ENCODE measurements at regions not wholly inside any gene's neighbourhood (a gene's known extent, or its start where the extent isn't known, plus 50 kb on each side); places are given as distances from the start of the nearest gene placed in this dataset.
"Not testable (repeated sequence)": the region's sequence is repeated elsewhere in the genome, so short reads cannot be mapped to it uniquely, and the experiment has no call there.

DNA sequence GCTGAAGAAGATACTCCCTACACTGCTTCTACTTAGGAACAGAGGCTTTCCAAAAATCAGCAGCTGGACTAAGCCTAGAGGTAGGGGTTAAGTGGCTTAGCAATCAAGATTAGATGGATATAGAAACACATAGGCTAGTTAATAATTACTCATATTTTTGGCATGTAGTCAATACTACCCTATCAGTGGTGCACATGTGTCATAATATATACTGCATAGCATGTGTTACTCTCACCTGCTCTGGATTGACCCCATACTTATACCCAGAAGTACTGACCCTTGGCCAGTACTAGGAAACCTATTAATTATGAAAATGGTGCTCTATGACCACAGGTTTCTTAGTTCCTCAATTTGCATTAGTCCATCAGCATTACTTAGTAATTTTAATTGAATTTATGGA is 528.4 kb upstream of the LMO3 start:
- H3K27ac Mint-ChIP-seq (ENCODE audit: unreplicated experiment): no peak overlapping the region
- no peaks in the 10 kb centered on the region for H3K4me1 Mint-ChIP-seq
- peaks cover 3% of the 10 kb centered on the region for H3K9me3 Mint-ChIP-seq
- DNase-seq (ENCODE audit: low read depth, low spot score): no peak
- no peak for TF ChIP-seq CTCF (conservative IDR thresholded peaks at IDR 0.05)
- H3K36me3 Mint-ChIP-seq (ENCODE audit: low read depth): no peaks in the 10 kb centered on the region
- no peak overlapping the region for H3K4me3 Mint-ChIP-seq
- H3K27me3 Mint-ChIP-seq (ENCODE audit: low read depth): no peaks in the 10 kb centered on the region

- DNase-seq (ENCODE audit: low read depth, low spot score): no peak
- no peak overlapping the region for H3K4me3 Mint-ChIP-seq
- TF ChIP-seq CTCF (conservative IDR thresholded peaks at IDR 0.05): no peak
- no peaks in the 10 kb centered on the region for H3K27me3 Mint-ChIP-seq (ENCODE audit: low read depth)
- no peaks in the 10 kb centered on the region for H3K4me1 Mint-ChIP-seq
- peaks cover 3% of the 10 kb centered on the region for H3K9me3 Mint-ChIP-seq
- no peak overlapping the region for H3K27ac Mint-ChIP-seq (ENCODE audit: unreplicated experiment)
- H3K36me3 Mint-ChIP-seq (ENCODE audit: low read depth): no peaks in the 10 kb centered on the region
Observed at GRCh38 chr12:17132336-17132735, 526.4 kb upstream of the LMO3 start.

- H3K4me1 Mint-ChIP-seq; H3K27ac Mint-ChIP-seq (ENCODE audit: unreplicated experiment); H3K4me3 Mint-ChIP-seq; H3K27me3 Mint-ChIP-seq (ENCODE audit: low read depth); DNase-seq (ENCODE audit: low read depth, low spot score); H3K36me3 Mint-ChIP-seq (ENCODE audit: low read depth): not testable (repeated sequence)
- peaks cover 12% of the 10 kb centered on the region for H3K9me3 Mint-ChIP-seq
Observed at GRCh38 chr12:17116538-17116937, 510.6 kb upstream of the LMO3 start.

- H3K27ac Mint-ChIP-seq (ENCODE audit: unreplicated experiment): no peak overlapping the region
- no peaks in the 10 kb centered on the region for H3K27me3 Mint-ChIP-seq (ENCODE audit: low read depth)
- no peaks in the 10 kb centered on the region for H3K4me1 Mint-ChIP-seq
- no peak for TF ChIP-seq CTCF (conservative IDR thresholded peaks at IDR 0.05)
- H3K9me3 Mint-ChIP-seq: peaks cover 5% of the 10 kb centered on the region
- H3K4me3 Mint-ChIP-seq: no peak overlapping the region
- DNase-seq (ENCODE audit: low read depth, low spot score): no peak
- H3K36me3 Mint-ChIP-seq (ENCODE audit: low read depth): no peaks in the 10 kb centered on the region
Observed at GRCh38 chr12:17110316-17110715, 504.4 kb upstream of the LMO3 start.

GRCh38 chr12:17108877-17109541 is 503.0 kb upstream of the LMO3 start:
- Mint-ChIP-seq H3K27ac (ENCODE audit: unreplicated experiment) (no peak overlapping the region), H3K4me3 (no peak overlapping the region)

More at GRCh38 chr12:17108877-17109541, 503.0 kb upstream of the LMO3 start:
- Mint-ChIP-seq H3K4me1 (no peaks in the 10 kb centered on the region), H3K9me3 (peaks cover 3% of the 10 kb centered on the region), H3K27me3 (ENCODE audit: low read depth) (no peaks in the 10 kb centered on the region), H3K36me3 (ENCODE audit: low read depth) (no peaks in the 10 kb centered on the region)
- no peak for DNase-seq (ENCODE audit: low read depth, low spot score)
- TF ChIP-seq CTCF (conservative IDR thresholded peaks at IDR 0.05): no peak
